H1 (cell line): ENCODE measurements at regions not wholly inside any gene's neighbourhood (a gene's known extent, or its start where the extent isn't known, plus 50 kb on each side); places are given as distances from the start of the nearest gene placed in this dataset.

Experiments used
- KDM5A ChIP-seq: fragments of 200-600 bp; IDR thresholded peaks from 2 replicates; pipeline ENCODE4 v1.7.1; 2012; ENCODE audit warnings: mild to moderate bottlenecking, low read length, inconsistent platforms, mixed read lengths
- SAP30 ChIP-seq: fragments of 300-600 bp; sonication (generic); IDR thresholded peaks from 2 replicates; pipeline ENCODE4 v1.7.1; 2012; ENCODE audit warnings: low read length, moderate library complexity, mild to moderate bottlenecking, inconsistent platforms; ENCODE audit not compliant: insufficient read depth, insufficient replicate concordance
- SIRT6 ChIP-seq: IDR thresholded peaks from one replicate; pipeline ENCODE4 v1.7.1; 2012; ENCODE audit warnings: low read length, inconsistent platforms
- SP1 ChIP-seq: IDR thresholded peaks from 2 replicates; pipeline ENCODE4 v1.6.1; 2011; ENCODE audit warnings: low read depth, low read length
- TBP ChIP-seq: IDR thresholded peaks from 2 replicates; pipeline ENCODE4 v1.6.1; 2011; ENCODE audit warnings: low read depth, low read length, improper control_type of control experiment
- TF ChIP-seq, protein P1 (sequence below): IDR thresholded peaks from 2 replicates; pipeline ENCODE4 v1.6.1; 2012; ENCODE audit warnings: inconsistent platforms
- TF ChIP-seq, protein P2 (sequence below): IDR thresholded peaks from 2 replicates; pipeline ENCODE4 v1.6.1; 2012; ENCODE audit warnings: inconsistent platforms

DNA sequence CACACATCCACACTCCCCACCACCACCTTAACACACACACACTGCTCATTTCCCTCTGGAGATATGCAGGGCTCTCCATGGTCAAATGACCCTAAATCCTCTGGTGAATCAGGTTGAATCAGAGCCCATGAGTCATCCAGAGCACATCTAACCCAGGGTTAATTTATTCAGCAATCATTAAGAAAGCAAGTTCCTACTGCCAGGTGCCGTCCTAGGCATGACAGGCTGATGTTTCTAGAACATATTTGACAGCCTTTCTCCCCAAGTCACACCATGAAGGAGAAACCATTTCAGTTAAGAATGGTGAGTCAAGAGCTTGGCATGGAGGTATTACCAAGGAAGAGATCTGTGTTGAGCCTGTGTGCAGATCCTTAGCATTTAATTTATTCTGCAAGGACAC, 194.3 kb upstream of the CAMK1G start (continued):
- TF ChIP-seq KDM5A (no peak), SP1 (no peak), SIRT6 (no peak), TBP (no peak), SAP30 (no peak)
- TF ChIP-seq, protein P1, sequence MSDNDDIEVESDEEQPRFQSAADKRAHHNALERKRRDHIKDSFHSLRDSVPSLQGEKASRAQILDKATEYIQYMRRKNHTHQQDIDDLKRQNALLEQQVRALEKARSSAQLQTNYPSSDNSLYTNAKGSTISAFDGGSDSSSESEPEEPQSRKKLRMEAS: no peak
- TF ChIP-seq, protein P2, sequence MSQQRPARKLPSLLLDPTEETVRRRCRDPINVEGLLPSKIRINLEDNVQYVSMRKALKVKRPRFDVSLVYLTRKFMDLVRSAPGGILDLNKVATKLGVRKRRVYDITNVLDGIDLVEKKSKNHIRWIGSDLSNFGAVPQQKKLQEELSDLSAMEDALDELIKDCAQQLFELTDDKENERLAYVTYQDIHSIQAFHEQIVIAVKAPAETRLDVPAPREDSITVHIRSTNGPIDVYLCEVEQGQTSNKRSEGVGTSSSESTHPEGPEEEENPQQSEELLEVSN: no peak
